GM21717 (cell line): ENCODE measurements at regions not wholly inside any gene's neighbourhood (a gene's known extent, or its start where the extent isn't known, plus 50 kb on each side); places are given as distances from the start of the nearest gene placed in this dataset.

Source experiments
- ATAC-seq: cut with Tn5 transposase; IDR thresholded peaks from one replicate; pipeline ENCODE4 v1.9.1; 2021; ENCODE audit warnings: mild to moderate bottlenecking, moderate library complexity; ENCODE audit not compliant: unreplicated experiment

GRCh38 chrX:107560041-107560440 is 68.3 kb upstream of the PRPS1 start:
- no peak for ATAC-seq

GRCh38 chrX:107560980-107561379 is 67.3 kb upstream of the PRPS1 start:
- no peak for ATAC-seq

- no peak for ATAC-seq
Observed at GRCh38 chrX:107561468-107562215, 66.7 kb upstream of the PRPS1 start.

- no peak for ATAC-seq
Observed at GRCh38 chrX:107562482-107562881, 65.8 kb upstream of the PRPS1 start.

GRCh38 chrX:107563824-107564223 is 64.5 kb upstream of the PRPS1 start:
- ATAC-seq, result no peak

- ATAC-seq, result no peak
Observed at GRCh38 chrX:107565015-107565414, 63.3 kb upstream of the PRPS1 start.

- ATAC-seq, result no peak
Observed at GRCh38 chrX:107565931-107566603, 62.2 kb upstream of the PRPS1 start.

- ATAC-seq, result no peak
Observed at GRCh38 chrX:107566604-107567262, 61.6 kb upstream of the PRPS1 start.

GRCh38 chrX:107567370-107567769 is 60.9 kb upstream of the PRPS1 start:
- ATAC-seq, result no peak

GRCh38 chrX:107571296-107571998 is 56.9 kb upstream of the PRPS1 start:
- ATAC-seq, result no peak

GRCh38 chrX:107573016-107573415 is 55.3 kb upstream of the PRPS1 start:
- no peak for ATAC-seq

- ATAC-seq, result no peak
Observed at GRCh38 chrX:107574054-107574683, 54.1 kb upstream of the PRPS1 start.

GRCh38 chrX:107574711-107575110 is 53.6 kb upstream of the PRPS1 start:
- ATAC-seq, result no peak

- no peak for ATAC-seq
Observed at GRCh38 chrX:107576392-107576791, 51.9 kb upstream of the PRPS1 start.

- ATAC-seq, result peak; percentile 55
Observed at GRCh38 chrX:107576841-107577240, 51.5 kb upstream of the PRPS1 start.

- ATAC-seq, result no peak
Observed at GRCh38 chrX:107577933-107578332, 50.4 kb upstream of the PRPS1 start.
